H9 (cell line): ENCODE measurements at regions not wholly inside any gene's neighbourhood (a gene's known extent, or its start where the extent isn't known, plus 50 kb on each side); places are given as distances from the start of the nearest gene placed in this dataset.

Experiments used
- DNase-seq: peaks from one replicate; pipeline ENCODE4 v3.0.0-alpha.2; 2017
- H2AFZ ChIP-seq: one replicate; pipeline ENCODE4 v1.6.1; 2013; ENCODE audit warnings: mild to moderate bottlenecking, low read length, control low read depth, moderate library complexity
- H2AK5ac ChIP-seq: 2 replicates; pipeline ENCODE4 v1.6.1; 2013; ENCODE audit warnings: low read length, control low read depth, mixed read lengths; ENCODE audit not compliant: insufficient read length
- H2BK120ac ChIP-seq: one replicate; pipeline ENCODE4 v1.6.1; 2013; ENCODE audit warnings: low read depth, mild to moderate bottlenecking, low read length, control low read depth, inconsistent platforms; ENCODE audit not compliant: poor library complexity, severe bottlenecking
- H2BK12ac ChIP-seq: 2 replicates; pipeline ENCODE4 v1.6.1; 2013; ENCODE audit warnings: low read length, control low read depth, mixed read lengths, low read depth; ENCODE audit not compliant: insufficient read length
- H2BK15ac ChIP-seq: 2 replicates; pipeline ENCODE4 v1.6.1; 2013; ENCODE audit warnings: low read depth, low read length, control low read depth
- H2BK20ac ChIP-seq: one replicate; pipeline ENCODE4 v1.6.1; 2013; ENCODE audit warnings: low read depth, mild to moderate bottlenecking, low read length, control low read depth, inconsistent platforms; ENCODE audit not compliant: poor library complexity, severe bottlenecking
- H2BK5ac ChIP-seq: 2 replicates; pipeline ENCODE4 v1.6.1; 2013; ENCODE audit warnings: low read length, control low read depth, mixed read lengths; ENCODE audit not compliant: insufficient read length
- H3K14ac ChIP-seq: 2 replicates; pipeline ENCODE4 v1.6.1; 2013; ENCODE audit warnings: low read length, control low read depth; ENCODE audit not compliant: insufficient read depth
- H3K18ac ChIP-seq: 2 replicates; pipeline ENCODE4 v1.6.1; 2013; ENCODE audit warnings: low read depth, mild to moderate bottlenecking, mixed read lengths, low read length, control low read depth; ENCODE audit not compliant: insufficient read length
- H3K23ac ChIP-seq: 2 replicates; pipeline ENCODE4 v1.6.1; 2013; ENCODE audit warnings: low read length, control low read depth, mixed read lengths, low read depth; ENCODE audit not compliant: insufficient read length
- H3K23me2 ChIP-seq: 2 replicates; pipeline ENCODE4 v1.6.1; 2013; ENCODE audit warnings: low read depth, mild to moderate bottlenecking, mixed read lengths, low read length, control low read depth; ENCODE audit not compliant: insufficient read length, poor library complexity, severe bottlenecking
- H3K27ac ChIP-seq: 2 replicates; pipeline ENCODE4 v1.5.1; 2013; ENCODE audit warnings: low read length, control low read depth, mixed read lengths, low read depth; ENCODE audit not compliant: insufficient read length
- H3K27me3 ChIP-seq: 2 replicates; pipeline ENCODE4 v1.6.1; 2013; ENCODE audit warnings: low read length, control low read depth, inconsistent platforms; ENCODE audit not compliant: insufficient read depth
- H3K4ac ChIP-seq: 2 replicates; pipeline ENCODE4 v1.6.1; 2013; ENCODE audit warnings: low read depth, mild to moderate bottlenecking, control low read depth, inconsistent platforms, low read length, moderate library complexity
- H3K4me1 ChIP-seq: 2 replicates; pipeline ENCODE4 v1.6.1; 2013; ENCODE audit warnings: low read length, control low read depth, inconsistent platforms; ENCODE audit not compliant: insufficient read depth
- H3K4me2 ChIP-seq: 2 replicates; pipeline ENCODE4 v1.6.1; 2013; ENCODE audit warnings: low read length, control low read depth, mixed read lengths; ENCODE audit not compliant: insufficient read length, insufficient read depth
- H3K56ac ChIP-seq: 2 replicates; pipeline ENCODE4 v1.6.1; 2013; ENCODE audit warnings: low read depth, mild to moderate bottlenecking, mixed read lengths, low read length, control low read depth; ENCODE audit not compliant: insufficient read length
- H3K79me1 ChIP-seq: 2 replicates; pipeline ENCODE4 v1.6.1; 2013; ENCODE audit warnings: low read depth, mild to moderate bottlenecking, moderate library complexity, low read length, control low read depth, inconsistent platforms; ENCODE audit not compliant: insufficient read depth, poor library complexity, severe bottlenecking
- H3K79me2 ChIP-seq: 2 replicates; pipeline ENCODE4 v1.6.1; 2013; ENCODE audit warnings: low read length, control low read depth, inconsistent platforms; ENCODE audit not compliant: insufficient read depth
- H3K9ac ChIP-seq: 2 replicates; pipeline ENCODE4 v1.6.1; 2013; ENCODE audit warnings: low read length, control low read depth, mixed read lengths; ENCODE audit not compliant: insufficient read length; ENCODE audit errors: extremely low read depth
- H3K9me3 ChIP-seq: one replicate; pipeline ENCODE4 v1.6.1; 2013; ENCODE audit warnings: low read depth, low read length, inconsistent platforms; ENCODE audit not compliant: control insufficient read depth
- H3T11ph ChIP-seq: one replicate; pipeline ENCODE4 v1.6.1; 2013; ENCODE audit warnings: mild to moderate bottlenecking, low read length, control low read depth, inconsistent platforms
- H4K20me1 ChIP-seq: one replicate; pipeline ENCODE4 v1.6.1; 2013; ENCODE audit not compliant: control insufficient read depth, insufficient read length, insufficient read depth
- H4K5ac ChIP-seq: 2 replicates; pipeline ENCODE4 v1.6.1; 2013; ENCODE audit warnings: low read depth, mild to moderate bottlenecking, mixed read lengths, low read length, control low read depth; ENCODE audit not compliant: insufficient read length
- H4K8ac ChIP-seq: replicated peaks from 2 replicates; pipeline ENCODE4 v1.6.1; 2013; ENCODE audit warnings: low read length, control low read depth, mixed read lengths, low read depth; ENCODE audit not compliant: insufficient read length
- H4K91ac ChIP-seq: 2 replicates; pipeline ENCODE4 v1.6.1; 2013; ENCODE audit warnings: low read depth, mild to moderate bottlenecking, moderate library complexity, mixed read lengths, low read length, control low read depth; ENCODE audit not compliant: insufficient read length
- H3K27ac Mint-ChIP-seq, 3 experiments: 2 replicates in 2 of 3; 3 replicates in 1 of 3; pipeline ENCODE4 v1.8.0; 2020 to 2021; ENCODE audit warnings: mixed read lengths in 3 of 3, mild to moderate bottlenecking in 1 of 3, moderate library complexity in 1 of 3
- H3K27me3 Mint-ChIP-seq: 2 replicates; pipeline ENCODE4 v1.8.0; 2021; ENCODE audit warnings: low read depth, mild to moderate bottlenecking, moderate library complexity, mixed read lengths
- H3K36me3 Mint-ChIP-seq, 3 experiments: 2 replicates in 2 of 3; 3 replicates in 1 of 3; pipeline ENCODE4 v1.8.0; 2020 to 2021; ENCODE audit warnings: low read depth in 3 of 3, mixed read lengths in 3 of 3; ENCODE audit not compliant: insufficient read depth in 1 of 3
- H3K4me1 Mint-ChIP-seq, 2 experiments: 2 replicates each; pipeline ENCODE4 v1.8.0; 2020; ENCODE audit warnings: mixed read lengths in 2 of 2
- H3K4me3 Mint-ChIP-seq, 2 experiments: 2 replicates in 1 of 2; 3 replicates in 1 of 2; pipeline ENCODE4 v1.8.0; 2020 to 2021; ENCODE audit warnings: mild to moderate bottlenecking in 2 of 2, mixed read lengths in 2 of 2, moderate library complexity in 1 of 2
- H3K9me3 Mint-ChIP-seq, 2 experiments: 2 replicates in 1 of 2; 3 replicates in 1 of 2; pipeline ENCODE4 v1.8.0; 2020; ENCODE audit warnings: mild to moderate bottlenecking in 2 of 2, mixed read lengths in 2 of 2, moderate library complexity in 1 of 2
- WGBS: extraction: QIAGEN DNeasy Blood & Tissue Kit; methylation state at CpG from one replicate; pipeline ENCODE4 v1.1.7; 2013; ENCODE audit warnings: missing lambda C conversion rate, low lambda C conversion rate, mixed read lengths; ENCODE audit not compliant: insufficient read length; ENCODE audit errors: extremely low coverage; 5-methylcytosine and 5-hydroxymethylcytosine counted together
- TF ChIP-seq, protein P1 (sequence below): fragments of 200-600 bp; sonication (generic); conservative IDR thresholded peaks from 3 replicates; pipeline ENCODE4 v1.8.0; 2021; ENCODE audit warnings: antibody characterized with exemption, mild to moderate bottlenecking

DNA sequence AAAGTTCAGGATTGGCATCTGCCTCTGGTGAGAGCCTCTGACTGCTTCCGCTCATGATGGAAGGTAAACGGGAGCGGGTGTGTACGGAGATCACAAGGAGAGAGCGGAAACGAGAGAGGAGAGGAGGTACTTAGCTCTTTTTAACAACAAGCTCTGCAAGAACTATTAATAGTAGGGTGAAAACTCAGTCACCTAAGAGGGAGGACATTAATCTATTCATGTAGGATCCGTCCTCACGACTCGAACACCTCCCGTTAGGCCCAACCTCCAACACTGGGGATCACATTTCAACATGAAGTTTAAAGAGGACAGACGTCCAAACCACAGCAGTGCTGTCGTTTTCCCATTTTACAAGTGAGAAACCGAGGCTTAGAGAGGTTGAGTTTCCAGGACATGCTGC, 173.7 kb downstream of the SLC28A3 start:
- no peaks in the 10 kb centered on the region for H4K20me1 ChIP-seq
- no peaks in the 10 kb centered on the region for H3K4me1 ChIP-seq
- H3K4me3 Mint-ChIP-seq, result no peak overlapping the region
- no peak overlapping the region for H2AK5ac ChIP-seq
- H3K27me3 ChIP-seq, result no peaks in the 10 kb centered on the region
- peaks cover 5 to 7% of the 10 kb centered on the region in 2 experiments for H3K4me1 Mint-ChIP-seq
- H4K8ac ChIP-seq, result no peak overlapping the region
- no peak overlapping the region for H3K4me2 ChIP-seq
- H2BK20ac ChIP-seq, result no peak overlapping the region
- no peak overlapping the region for H2BK120ac ChIP-seq
- H2AFZ ChIP-seq, result no peak overlapping the region
- H3K9me3 ChIP-seq, result no peaks in the 10 kb centered on the region
- no peaks in the 10 kb centered on the region for H3K36me3 Mint-ChIP-seq
- H4K5ac ChIP-seq, result no peak overlapping the region
- no peak overlapping the region for H2BK15ac ChIP-seq
- TF ChIP-seq, protein P1, sequence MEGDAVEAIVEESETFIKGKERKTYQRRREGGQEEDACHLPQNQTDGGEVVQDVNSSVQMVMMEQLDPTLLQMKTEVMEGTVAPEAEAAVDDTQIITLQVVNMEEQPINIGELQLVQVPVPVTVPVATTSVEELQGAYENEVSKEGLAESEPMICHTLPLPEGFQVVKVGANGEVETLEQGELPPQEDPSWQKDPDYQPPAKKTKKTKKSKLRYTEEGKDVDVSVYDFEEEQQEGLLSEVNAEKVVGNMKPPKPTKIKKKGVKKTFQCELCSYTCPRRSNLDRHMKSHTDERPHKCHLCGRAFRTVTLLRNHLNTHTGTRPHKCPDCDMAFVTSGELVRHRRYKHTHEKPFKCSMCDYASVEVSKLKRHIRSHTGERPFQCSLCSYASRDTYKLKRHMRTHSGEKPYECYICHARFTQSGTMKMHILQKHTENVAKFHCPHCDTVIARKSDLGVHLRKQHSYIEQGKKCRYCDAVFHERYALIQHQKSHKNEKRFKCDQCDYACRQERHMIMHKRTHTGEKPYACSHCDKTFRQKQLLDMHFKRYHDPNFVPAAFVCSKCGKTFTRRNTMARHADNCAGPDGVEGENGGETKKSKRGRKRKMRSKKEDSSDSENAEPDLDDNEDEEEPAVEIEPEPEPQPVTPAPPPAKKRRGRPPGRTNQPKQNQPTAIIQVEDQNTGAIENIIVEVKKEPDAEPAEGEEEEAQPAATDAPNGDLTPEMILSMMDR, result no peak
- H3K4ac ChIP-seq, result no peak overlapping the region
- H3T11ph ChIP-seq, result no peak overlapping the region
- no peak overlapping the region for H3K14ac ChIP-seq
- peaks cover 6% of the 10 kb centered on the region for H3K27me3 Mint-ChIP-seq
- no peak overlapping the region for H3K27ac Mint-ChIP-seq
- no peak overlapping the region for H3K56ac ChIP-seq
- no peaks in the 10 kb centered on the region for H3K23me2 ChIP-seq
- H3K9ac ChIP-seq, result no peak overlapping the region
- no peak overlapping the region for H2BK5ac ChIP-seq
- no peak for DNase-seq
- WGBS, result no CpG with 5 or more reads among the region's 13 CpGs
- no peak overlapping the region for H2BK12ac ChIP-seq
- no peak overlapping the region for H3K18ac ChIP-seq
- H3K79me2 ChIP-seq, result no peaks in the 10 kb centered on the region
- no peaks in the 10 kb centered on the region for H3K79me1 ChIP-seq
- no peak overlapping the region for H3K23ac ChIP-seq
- no peak overlapping the region for H3K27ac ChIP-seq
- H4K91ac ChIP-seq, result no peak overlapping the region
- H3K9me3 Mint-ChIP-seq, result no peaks in the 10 kb centered on the region
